LNCAP (cell line): ENCODE measurements at regions not wholly inside any gene's neighbourhood (a gene's known extent, or its start where the extent isn't known, plus 50 kb on each side); places are given as distances from the start of the nearest gene placed in this dataset.

ENCODE experiments used
- CTCF ChIP-seq: fragments of 450-650 bp; IDR thresholded peaks from 2 replicates; pipeline ENCODE4 v1.5.1; 2017; ENCODE audit warnings: mild to moderate bottlenecking

- TF ChIP-seq CTCF, result no peak
Observed at GRCh38 chr7:33721895-33722294, 183.4 kb upstream of the BMPER start.

- no peak for TF ChIP-seq CTCF
Observed at GRCh38 chr7:33722383-33723101, 182.8 kb upstream of the BMPER start.

- TF ChIP-seq CTCF, result no peak
Observed at GRCh38 chr7:33724201-33724600, 181.1 kb upstream of the BMPER start.

- no peak for TF ChIP-seq CTCF
Observed at GRCh38 chr7:33725111-33726025, 180.0 kb upstream of the BMPER start.

- TF ChIP-seq CTCF, result no peak
Observed at GRCh38 chr7:33726582-33726981, 178.8 kb upstream of the BMPER start.

- no peak for TF ChIP-seq CTCF
Observed at GRCh38 chr7:33727315-33727714, 178.0 kb upstream of the BMPER start.

GRCh38 chr7:33728873-33729551 lies 176.3 kb upstream of the BMPER start:
- no peak for TF ChIP-seq CTCF
